Activated CD4-positive, alpha-beta memory T cell treated with anti-CD3 and anti-CD28 coated beads for 36 hours (primary cell): ENCODE measurements at regions not wholly inside any gene's neighbourhood (a gene's known extent, or its start where the extent isn't known, plus 50 kb on each side); places are given as distances from the start of the nearest gene placed in this dataset.
"Not testable (repeated sequence)": the region's sequence is repeated elsewhere in the genome, so short reads cannot be mapped to it uniquely, and the experiment has no call there.

Source experiments
- CTCF ChIA-PET: fragments of 350-600 bp; sonication (Branson Sonifier 250); formaldehyde crosslinking; loops from one replicate; lab custom pipeline; 2021; ENCODE audit warnings: antibody characterized with exemption, inconsistent platforms; lab: Charles Lee
- POLR2A ChIA-PET: fragments of 350-600 bp; sonication (Branson Sonifier 250); formaldehyde crosslinking; loops from one replicate; lab custom pipeline; 2021; ENCODE audit warnings: antibody characterized with exemption; lab: Charles Lee
- DNase-seq: peaks from one replicate; pipeline ENCODE4 v3.0.0-alpha.2; 2020
- H3K27ac Mint-ChIP-seq: one replicate; pipeline ENCODE4 v1.8.0; 2021; ENCODE audit warnings: mixed read lengths
- H3K27me3 Mint-ChIP-seq: one replicate; pipeline ENCODE4 v1.8.0; 2021; ENCODE audit warnings: mixed read lengths
- H3K36me3 Mint-ChIP-seq: one replicate; pipeline ENCODE4 v1.8.0; 2021; ENCODE audit warnings: mixed read lengths
- H3K4me1 Mint-ChIP-seq: one replicate; pipeline ENCODE4 v1.8.0; 2021; ENCODE audit warnings: low read depth, mixed read lengths
- H3K4me3 Mint-ChIP-seq: one replicate; pipeline ENCODE4 v1.8.0; 2021; ENCODE audit warnings: mild to moderate bottlenecking, mixed read lengths
- H3K9me3 Mint-ChIP-seq: one replicate; pipeline ENCODE4 v1.8.0; 2021; ENCODE audit warnings: mixed read lengths
- intact Hi-C: fragments of 100-400 bp; cut with micrococcal nuclease; formaldehyde crosslinking; loops from one replicate; pipeline ENCODE4 v1.15.1; 2023

- H3K4me3 Mint-ChIP-seq, DNase-seq, H3K4me1 Mint-ChIP-seq, H3K27ac Mint-ChIP-seq, H3K36me3 Mint-ChIP-seq, H3K27me3 Mint-ChIP-seq, CTCF ChIA-PET, POLR2A ChIA-PET, intact Hi-C loops, H3K9me3 Mint-ChIP-seq: not testable (repeated sequence)
Measured at GRCh38 chr4:131883181-131883580, 1265.9 kb upstream of the PCDH10 start.

DNA sequence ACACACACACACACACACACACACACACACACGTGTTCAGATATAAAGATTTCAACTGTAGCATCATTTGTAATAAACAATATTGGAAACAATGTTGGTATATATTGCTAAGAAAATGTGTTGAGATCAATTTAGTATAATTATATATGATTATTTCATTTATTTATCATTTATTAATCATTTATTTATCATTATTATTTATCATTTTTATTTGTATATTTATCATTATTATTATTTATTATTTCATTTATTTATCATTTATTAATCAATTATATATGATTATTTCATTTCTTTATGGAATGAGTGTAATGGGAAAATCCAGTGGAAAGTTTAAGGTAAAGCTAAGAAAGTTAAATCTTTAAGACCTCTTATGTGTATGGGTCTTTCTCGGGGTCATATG lies 1223.4 kb upstream of the PCDH10 start:
- H3K27ac Mint-ChIP-seq = not testable (repeated sequence)

GRCh38 chr4:131967646-131968045 lies 1181.4 kb upstream of the PCDH10 start:
- H3K4me1 Mint-ChIP-seq, H3K4me3 Mint-ChIP-seq, POLR2A ChIA-PET, H3K36me3 Mint-ChIP-seq, intact Hi-C loops, CTCF ChIA-PET, H3K27ac Mint-ChIP-seq, H3K9me3 Mint-ChIP-seq, H3K27me3 Mint-ChIP-seq, DNase-seq: not testable (repeated sequence)

More for the DNA sequence above, 1223.4 kb upstream of the PCDH10 start:
- H3K4me3 Mint-ChIP-seq, H3K4me1 Mint-ChIP-seq, H3K36me3 Mint-ChIP-seq, DNase-seq, CTCF ChIA-PET, intact Hi-C loops, H3K27me3 Mint-ChIP-seq, POLR2A ChIA-PET, H3K9me3 Mint-ChIP-seq: not testable (repeated sequence)

GRCh38 chr4:131974730-131975129 lies 1174.4 kb upstream of the PCDH10 start:
- ChIA-PET CTCF (no interaction called here), POLR2A (no interaction called here)
- no peak overlapping the region for H3K4me3 Mint-ChIP-seq
- intact Hi-C loops = no loop called here
- H3K27me3 Mint-ChIP-seq = no peaks in the 10 kb centered on the region
- no peaks in the 10 kb centered on the region for H3K4me1 Mint-ChIP-seq
- H3K27ac Mint-ChIP-seq = no peak overlapping the region
- DNase-seq = no peak
- peaks cover 19% of the 10 kb centered on the region for H3K9me3 Mint-ChIP-seq
- H3K36me3 Mint-ChIP-seq = no peaks in the 10 kb centered on the region

- DNase-seq, H3K4me3 Mint-ChIP-seq, POLR2A ChIA-PET, H3K27ac Mint-ChIP-seq, H3K27me3 Mint-ChIP-seq, H3K4me1 Mint-ChIP-seq, H3K36me3 Mint-ChIP-seq, CTCF ChIA-PET, intact Hi-C loops: not testable (repeated sequence)
- H3K9me3 Mint-ChIP-seq = peaks cover 19% of the 10 kb centered on the region
Measured at GRCh38 chr4:131975276-131976132, 1173.6 kb upstream of the PCDH10 start.

DNA sequence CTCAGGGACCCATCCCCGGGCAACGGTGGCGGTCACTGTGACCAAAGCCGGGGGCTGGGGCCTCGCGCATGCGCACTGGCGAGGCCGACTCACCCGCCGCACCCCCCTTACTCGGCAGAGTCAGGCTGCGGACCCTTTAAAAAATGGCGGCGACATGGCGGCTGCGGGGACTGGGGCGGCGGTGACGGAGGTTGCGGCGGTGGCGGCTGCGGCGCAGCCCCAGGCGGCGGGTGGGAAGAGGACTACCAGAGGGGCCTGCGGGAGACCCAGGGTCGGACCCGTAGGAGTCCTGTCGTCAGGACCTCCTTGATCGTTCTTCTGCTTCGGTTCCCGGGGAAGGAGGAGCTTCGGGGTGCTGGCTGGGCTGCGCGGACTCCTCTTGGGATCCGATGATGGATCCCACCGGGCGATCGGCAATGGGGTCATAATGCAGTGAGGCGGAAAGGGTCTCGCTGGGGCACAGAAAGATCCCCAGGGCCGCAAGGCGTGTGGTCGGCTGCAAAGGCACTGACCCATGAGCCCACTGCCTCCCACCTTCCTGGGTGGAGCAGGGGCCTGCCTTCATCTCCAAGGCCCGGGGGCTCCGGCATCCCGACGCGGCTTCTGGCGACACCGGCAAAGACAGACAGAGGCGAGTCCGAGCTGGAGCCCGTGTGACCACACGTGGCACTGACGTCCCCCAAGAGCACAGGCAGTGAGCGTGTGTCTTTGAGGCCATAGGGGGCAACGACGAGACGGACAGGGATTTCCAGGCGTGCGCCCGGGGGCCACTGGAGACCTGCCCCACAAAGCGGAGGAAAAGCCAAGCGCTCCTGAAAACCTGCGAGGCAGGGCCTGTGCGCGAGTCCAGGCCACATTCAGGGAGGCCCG lies 1172.7 kb upstream of the PCDH10 start:
- peaks cover 22% of the 10 kb centered on the region for H3K9me3 Mint-ChIP-seq
- H3K4me1 Mint-ChIP-seq, H3K4me3 Mint-ChIP-seq, H3K27ac Mint-ChIP-seq, CTCF ChIA-PET, intact Hi-C loops, DNase-seq, H3K36me3 Mint-ChIP-seq, H3K27me3 Mint-ChIP-seq, POLR2A ChIA-PET: not testable (repeated sequence)

- Mint-ChIP-seq H3K9me3 (peaks cover 27% of the 10 kb centered on the region), H3K4me1 (no peaks in the 10 kb centered on the region), H3K27me3 (no peaks in the 10 kb centered on the region), H3K27ac (no peak overlapping the region), H3K36me3 (no peaks in the 10 kb centered on the region), H3K4me3 (no peak overlapping the region)
- DNase-seq = no peak
- ChIA-PET CTCF (no interaction called here), POLR2A (no interaction called here)
- intact Hi-C loops = no loop called here
Measured at GRCh38 chr4:131978120-131978519, 1171.0 kb upstream of the PCDH10 start.

- no peak for DNase-seq
- no peaks in the 10 kb centered on the region for H3K36me3 Mint-ChIP-seq
- ChIA-PET POLR2A (no interaction called here), CTCF (no interaction called here)
- no peaks in the 10 kb centered on the region for H3K27me3 Mint-ChIP-seq
- no peaks in the 10 kb centered on the region for H3K4me1 Mint-ChIP-seq
- no peak overlapping the region for H3K4me3 Mint-ChIP-seq
- H3K27ac Mint-ChIP-seq = no peak overlapping the region
- peaks cover 5% of the 10 kb centered on the region for H3K9me3 Mint-ChIP-seq
- intact Hi-C loops = no loop called here
Measured at GRCh38 chr4:131989576-131989975, 1159.5 kb upstream of the PCDH10 start.

DNA sequence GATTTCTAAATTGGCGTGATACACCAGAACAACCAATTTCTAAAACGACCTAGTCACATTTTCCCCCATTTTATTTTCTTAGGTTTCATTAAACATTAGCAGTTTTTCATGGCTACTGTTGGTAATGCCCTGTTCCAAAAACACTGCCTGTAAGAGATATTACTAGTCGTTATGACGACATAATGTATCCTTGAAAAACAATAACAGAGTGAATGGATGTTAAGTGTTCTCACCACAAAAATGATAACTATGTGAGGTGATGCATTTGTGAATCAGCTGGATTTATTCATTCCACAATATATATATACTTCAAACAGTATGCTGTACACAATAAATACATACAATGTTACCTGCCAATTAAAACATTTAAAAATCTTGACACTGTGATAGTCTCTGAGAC lies 1147.6 kb upstream of the PCDH10 start:
- CTCF ChIA-PET = no interaction called here
- POLR2A ChIA-PET = no interaction called here

GRCh38 chr4:132003593-132003992 lies 1145.5 kb upstream of the PCDH10 start:
- no peak overlapping the region for H3K4me3 Mint-ChIP-seq

More for the DNA sequence above, 1147.6 kb upstream of the PCDH10 start:
- Mint-ChIP-seq H3K4me1 (no peaks in the 10 kb centered on the region), H3K4me3 (no peak overlapping the region), H3K9me3 (peaks cover 3% of the 10 kb centered on the region), H3K27ac (no peak overlapping the region), H3K27me3 (no peaks in the 10 kb centered on the region), H3K36me3 (no peaks in the 10 kb centered on the region)
- intact Hi-C loops = no loop called here
- DNase-seq = no peak

GRCh38 chr4:132015321-132015720 lies 1133.8 kb upstream of the PCDH10 start:
- Mint-ChIP-seq H3K27me3 (no peaks in the 10 kb centered on the region), H3K36me3 (no peaks in the 10 kb centered on the region), H3K9me3 (peaks cover 6% of the 10 kb centered on the region), H3K27ac (no peak overlapping the region), H3K4me3 (no peak overlapping the region), H3K4me1 (no peaks in the 10 kb centered on the region)
- CTCF ChIA-PET = no interaction called here
- POLR2A ChIA-PET = no interaction called here
- intact Hi-C loops = no loop called here
- DNase-seq = no peak

More at GRCh38 chr4:132003593-132003992, 1145.5 kb upstream of the PCDH10 start:
- no peaks in the 10 kb centered on the region for H3K4me1 Mint-ChIP-seq
- ChIA-PET POLR2A (no interaction called here), CTCF (no interaction called here)
- no peak overlapping the region for H3K27ac Mint-ChIP-seq
- H3K27me3 Mint-ChIP-seq = no peaks in the 10 kb centered on the region
- no peak for DNase-seq
- H3K36me3 Mint-ChIP-seq = no peaks in the 10 kb centered on the region
- intact Hi-C loops = no loop called here
- peaks cover 3% of the 10 kb centered on the region for H3K9me3 Mint-ChIP-seq

DNA sequence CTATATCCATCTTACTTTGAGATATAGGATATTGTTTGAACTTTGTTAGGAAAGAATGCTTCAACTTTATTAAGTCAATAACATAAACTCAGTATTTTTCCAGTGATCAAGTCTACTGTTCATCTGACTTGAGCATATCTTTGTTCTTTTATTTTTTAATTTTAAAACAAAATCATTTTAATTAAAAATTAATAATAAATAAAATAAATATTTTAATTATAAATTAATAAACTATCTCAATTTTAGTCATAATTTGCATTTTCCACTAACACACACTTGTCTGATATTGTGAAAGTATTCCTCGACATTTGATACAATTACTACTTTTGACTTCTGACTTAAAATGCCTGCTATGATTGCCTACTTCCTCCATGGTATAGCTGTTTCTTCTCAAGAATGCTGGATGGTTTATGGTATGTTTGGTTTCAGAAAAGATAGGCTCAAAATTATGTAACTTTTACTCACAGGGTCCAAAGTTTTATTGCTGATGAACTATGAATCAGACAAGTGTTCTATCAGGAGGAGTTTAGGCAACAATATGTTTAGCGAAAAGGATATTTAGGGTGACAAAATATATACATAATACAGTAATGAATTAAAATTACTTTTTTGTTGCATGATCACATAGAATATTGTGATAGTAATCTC lies 1132.3 kb upstream of the PCDH10 start:
- intact Hi-C loops = no loop called here
- POLR2A ChIA-PET = no interaction called here
- CTCF ChIA-PET = no interaction called here
- Mint-ChIP-seq H3K9me3 (peaks cover 3% of the 10 kb centered on the region), H3K27ac (no peak overlapping the region), H3K4me1 (no peaks in the 10 kb centered on the region), H3K27me3 (no peaks in the 10 kb centered on the region), H3K4me3 (no peak overlapping the region), H3K36me3 (no peaks in the 10 kb centered on the region)
- DNase-seq = no peak
